ENCODE measurements at regions not wholly inside any gene's neighbourhood (a gene's known extent, or its start where the extent isn't known, plus 50 kb on each side); places are given as distances from the start of the nearest gene placed in this dataset.
"Not testable (repeated sequence)": the region's sequence is repeated elsewhere in the genome, so short reads cannot be mapped to it uniquely, and the experiment has no call there.

- no peak for DNase-seq
These were observed 50.2 kb upstream of the SLC35C1 start for GRCh38 chr11:45754741-45755140.

DNA sequence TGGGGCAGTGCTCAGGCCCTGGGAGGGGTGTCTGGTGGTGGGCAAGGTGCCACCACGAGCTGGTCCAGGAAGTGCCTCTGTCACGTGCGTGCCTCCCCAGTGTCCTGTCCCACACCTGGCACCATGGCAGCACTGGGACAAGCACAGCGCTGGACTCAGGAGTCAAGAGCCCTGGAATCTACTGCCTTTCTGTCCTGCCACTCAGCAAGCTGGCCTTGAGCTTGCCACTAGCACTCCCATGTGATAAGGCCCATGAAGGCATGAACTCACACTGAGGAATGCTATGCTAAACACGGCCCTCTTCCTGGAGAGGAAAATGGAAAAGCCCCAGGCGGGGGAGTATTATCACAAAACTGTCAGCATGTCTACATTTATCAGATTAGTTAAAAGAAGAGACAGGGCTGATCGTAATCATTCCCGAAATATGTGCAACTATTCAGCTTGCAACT is 50.7 kb upstream of the SLC35C1 start:
- no peak for DNase-seq

DNA sequence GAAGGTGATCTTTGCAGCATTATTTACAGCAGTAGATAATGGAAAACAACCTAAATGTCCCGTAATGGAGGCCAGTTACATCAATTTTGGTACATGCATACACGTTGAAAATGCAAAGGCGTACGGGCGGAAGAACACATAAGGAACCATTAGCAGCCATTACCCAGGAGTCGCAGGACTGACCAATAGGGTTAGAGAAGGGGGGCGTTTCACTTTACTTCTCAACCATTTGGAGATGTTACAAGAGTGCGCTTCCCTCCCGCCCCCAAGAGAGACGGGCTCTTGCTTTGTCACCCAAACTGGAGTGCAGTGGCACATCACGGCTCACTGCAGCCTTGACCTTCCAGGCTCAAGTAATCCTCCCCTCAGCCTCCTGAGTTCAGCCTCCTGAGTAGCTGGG is 52.8 kb upstream of the SLC35C1 start:
- DNase-seq: no peak

DNA sequence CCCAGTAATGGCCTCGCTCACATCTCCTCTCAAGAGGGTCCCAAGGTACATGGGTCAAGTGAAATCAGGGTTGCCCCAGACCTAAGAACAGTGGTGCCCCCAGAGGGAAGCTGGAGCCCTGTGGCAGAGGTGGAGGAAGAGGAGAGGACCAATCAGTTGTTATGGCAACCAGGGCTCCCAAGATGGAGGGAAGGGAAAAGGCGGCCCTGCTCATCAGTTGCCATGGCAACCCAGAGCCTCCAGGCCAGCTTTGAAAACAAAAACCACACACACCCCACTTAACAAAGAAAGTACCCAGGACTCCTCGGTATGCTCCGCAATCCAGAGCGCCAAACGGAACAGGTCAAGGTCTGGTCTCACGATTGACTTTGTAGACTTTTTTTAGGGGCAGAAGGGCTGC is 53.5 kb upstream of the SLC35C1 start:
- no peak for DNase-seq

GRCh38 chr11:45750439-45750838 is 54.5 kb upstream of the SLC35C1 start:
- no peak for DNase-seq

- no peak for DNase-seq
These were observed 56.1 kb upstream of the SLC35C1 start for GRCh38 chr11:45748801-45749200.

DNA sequence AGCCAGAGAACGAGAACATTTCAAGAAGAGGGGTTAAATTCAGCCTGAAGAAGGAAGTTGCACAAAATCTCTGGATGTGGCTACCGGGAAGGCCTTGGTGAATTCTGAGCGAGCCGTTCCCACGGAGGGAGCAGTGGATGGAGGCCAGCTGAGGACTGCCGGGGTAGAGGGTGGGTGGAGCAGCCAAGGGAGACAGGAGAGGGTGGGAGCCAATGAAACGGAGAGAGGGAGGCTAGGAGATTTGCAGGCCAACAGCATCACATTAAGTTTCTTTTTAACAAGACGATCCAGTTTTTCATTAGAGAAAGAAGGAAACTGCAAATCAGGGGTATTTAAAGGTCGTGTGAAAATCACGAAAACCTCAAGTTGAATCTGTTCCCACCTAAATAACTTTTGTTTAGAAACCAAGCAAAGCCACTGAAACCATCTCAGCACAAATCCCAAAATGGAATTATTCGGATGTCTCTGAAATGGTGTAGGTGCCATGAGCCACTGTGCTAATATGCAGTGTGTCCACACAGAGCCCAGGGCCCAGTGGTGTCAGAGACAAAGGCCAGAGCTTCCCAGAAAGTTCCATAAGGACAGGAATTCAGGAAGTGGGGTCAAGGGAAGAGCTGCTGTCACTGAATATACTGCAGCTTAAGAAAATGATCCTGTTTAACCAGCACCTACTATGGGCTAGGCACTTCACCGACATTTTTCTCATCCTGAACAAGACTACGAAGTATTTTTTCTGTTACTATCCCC is 59.7 kb upstream of the SLC35C1 start:
- no peak for DNase-seq

- DNase-seq: no peak
These were observed 61.1 kb upstream of the SLC35C1 start for GRCh38 chr11:45743556-45744468.

- DNase-seq: no peak
These were observed 63.4 kb upstream of the SLC35C1 start for GRCh38 chr11:45741582-45741981.

DNA sequence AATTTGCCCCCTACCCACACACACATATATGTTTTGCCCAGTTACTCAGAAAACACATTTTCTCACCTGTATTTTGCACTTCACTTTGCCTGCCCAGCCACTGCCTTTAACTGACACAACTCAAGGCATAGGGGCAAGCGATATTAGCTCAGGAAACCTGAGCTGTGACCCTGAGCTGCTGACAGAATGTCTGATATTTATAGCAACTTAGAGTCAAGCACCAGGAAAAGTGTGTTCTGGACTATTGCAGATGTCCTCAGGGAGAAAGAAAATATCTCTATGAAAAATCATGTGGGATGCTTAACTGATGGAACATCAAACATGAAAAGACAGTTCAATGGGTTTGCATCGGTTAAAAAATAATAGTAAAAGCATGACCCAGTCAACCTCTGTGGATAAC is 63.9 kb upstream of the SLC35C1 start:
- no peak for DNase-seq

DNA sequence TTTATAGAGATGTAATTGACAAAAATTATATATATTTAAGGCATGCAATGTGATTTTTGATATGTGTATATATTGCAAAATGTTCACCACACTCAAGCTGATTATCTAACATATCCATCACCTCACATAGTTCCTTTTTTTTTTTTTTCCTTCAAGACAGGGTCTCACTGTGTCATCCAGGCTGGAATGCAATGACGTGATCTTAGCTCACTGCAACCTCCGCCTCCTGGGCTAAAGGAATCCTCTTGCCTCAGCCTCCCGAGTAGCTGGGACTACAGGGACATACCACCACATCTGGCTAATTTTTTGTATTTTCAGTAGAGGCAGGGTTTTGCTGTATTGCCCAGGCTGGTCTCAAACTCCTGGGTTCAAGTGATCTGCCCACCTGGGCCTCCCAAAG is 65.1 kb upstream of the SLC35C1 start:
- DNase-seq: no peak

- not testable (repeated sequence) for DNase-seq
These were observed 65.9 kb upstream of the SLC35C1 start for GRCh38 chr11:45739071-45739470.

DNA sequence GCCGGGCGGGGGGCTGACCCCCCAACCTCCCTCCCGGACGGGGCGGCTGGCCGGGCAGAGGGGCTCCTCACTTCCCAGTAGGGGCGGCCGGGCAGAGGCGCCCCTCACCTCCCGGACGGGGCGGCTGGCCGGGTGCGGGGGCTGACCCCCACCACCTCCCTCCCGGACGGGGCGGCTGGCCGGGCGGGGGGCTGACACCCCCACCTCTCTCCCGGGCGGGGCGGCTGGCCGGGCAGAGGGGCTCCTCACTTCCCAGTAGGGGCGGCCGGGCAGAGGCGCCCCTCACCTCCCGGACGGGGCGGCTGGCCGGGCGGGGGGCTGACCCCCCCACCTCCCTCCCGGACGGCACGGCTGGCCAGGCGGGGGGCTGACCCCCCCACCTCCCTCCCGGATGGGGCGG is 66.8 kb upstream of the SLC35C1 start:
- DNase-seq: not testable (repeated sequence)

DNA sequence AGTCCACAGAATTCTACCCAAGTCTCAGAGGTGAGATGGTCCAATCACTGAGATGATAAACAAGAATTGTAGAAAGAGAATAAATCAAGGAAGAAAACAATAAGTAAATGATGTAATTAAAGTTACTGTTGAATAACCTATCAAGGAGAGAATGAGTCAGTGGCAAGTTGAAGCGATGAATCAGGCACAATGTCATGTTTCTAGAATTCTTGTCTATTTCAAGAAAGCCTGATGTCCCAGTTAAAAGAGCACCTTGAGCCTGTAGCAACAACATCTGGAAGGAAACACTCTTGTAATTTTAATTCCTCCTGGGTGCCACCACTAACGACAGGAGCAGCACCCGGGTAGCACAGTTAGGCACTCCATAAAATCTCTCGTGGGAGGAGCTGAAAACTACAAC is 67.9 kb upstream of the SLC35C1 start:
- DNase-seq: no peak

GRCh38 chr11:45736424-45736823 is 68.5 kb upstream of the SLC35C1 start:
- no peak for DNase-seq

- DNase-seq: no peak
These were observed 67.8 kb upstream of the CHST1 start for GRCh38 chr11:45733176-45733575.

DNA sequence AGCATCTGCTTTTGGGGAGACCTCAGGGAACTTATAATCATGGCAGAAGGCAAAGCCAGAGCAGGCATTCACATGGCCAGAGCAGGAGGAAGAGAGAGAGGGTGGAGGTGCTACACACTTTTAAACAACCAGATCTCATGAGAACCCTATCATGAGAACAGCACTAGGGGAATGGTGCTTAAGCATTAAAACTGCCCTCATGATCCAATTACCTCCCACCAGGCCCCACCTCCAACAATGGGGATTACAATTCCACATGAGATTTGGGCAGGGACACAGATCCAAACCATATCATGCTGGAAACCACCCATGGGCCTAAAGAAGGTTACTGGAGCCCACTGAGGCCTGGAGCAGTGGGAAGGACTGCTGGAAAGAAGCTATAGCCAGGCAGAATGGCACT is 66.9 kb upstream of the CHST1 start:
- no peak for DNase-seq

- not testable (repeated sequence) for DNase-seq
These were observed 65.7 kb upstream of the CHST1 start for GRCh38 chr11:45731171-45731570.

- no peak for DNase-seq
These were observed 64.6 kb upstream of the CHST1 start for GRCh38 chr11:45730014-45730413.

GRCh38 chr11:45726493-45727054 is 61.2 kb upstream of the CHST1 start:
- DNase-seq: no peak

DNA sequence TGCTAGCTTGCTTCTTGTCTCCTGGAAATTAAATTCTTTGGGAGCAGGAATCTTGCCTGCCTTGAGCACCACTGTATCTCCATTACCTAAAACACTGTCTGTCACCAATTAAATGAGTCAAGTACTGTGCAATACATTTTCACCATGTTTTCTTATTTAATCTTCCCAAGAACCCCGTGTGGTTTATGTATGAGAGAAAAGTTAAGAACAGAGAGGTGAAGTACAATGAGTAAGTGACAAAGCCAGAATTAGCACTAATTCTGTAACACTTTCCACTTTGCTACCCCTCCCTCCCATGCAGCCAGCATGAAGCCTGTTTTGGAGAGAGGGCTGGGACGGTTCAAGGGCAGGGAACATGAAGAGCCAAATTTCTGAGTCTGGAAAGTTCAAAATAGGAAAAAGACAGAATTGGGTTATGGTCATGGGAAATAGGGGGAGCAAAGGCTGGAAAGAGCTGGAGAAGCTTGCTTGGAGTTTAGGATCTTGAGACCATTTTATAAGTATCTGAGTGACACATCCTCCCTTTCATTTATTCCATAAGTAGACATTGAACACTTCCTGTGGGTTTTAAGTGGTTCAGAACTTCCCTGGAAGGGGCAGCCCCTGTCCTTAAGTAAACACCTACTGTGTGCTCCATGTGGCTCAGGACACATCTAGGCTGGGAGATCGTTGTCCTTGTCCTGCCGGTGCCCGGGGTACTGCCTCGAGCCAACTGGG is 60.5 kb upstream of the CHST1 start:
- DNase-seq: peak in 1 of 2 donors; percentile 6

GRCh38 chr11:45725121-45725520 is 59.7 kb upstream of the CHST1 start:
- DNase-seq: no peak

GRCh38 chr11:45724153-45724552 is 58.7 kb upstream of the CHST1 start:
- no peak for DNase-seq
